H1 (cell line): ENCODE measurements at regions not wholly inside any gene's neighbourhood (a gene's known extent, or its start where the extent isn't known, plus 50 kb on each side); places are given as distances from the start of the nearest gene placed in this dataset.

Experiments used
- HDAC6 ChIP-seq: IDR thresholded peaks from one replicate; pipeline ENCODE4 v1.7.1; 2012; ENCODE audit warnings: low read depth, mild to moderate bottlenecking, inconsistent platforms, low read length, moderate library complexity
- YY1 ChIP-seq: IDR thresholded peaks from 2 replicates; pipeline ENCODE4 v1.6.1; 2011; ENCODE audit warnings: low read depth, mild to moderate bottlenecking, low read length
- TF ChIP-seq, protein P1 (sequence below): IDR thresholded peaks from 2 replicates; pipeline ENCODE4 v1.6.1; 2011; ENCODE audit warnings: low read depth, mild to moderate bottlenecking, low read length; ENCODE audit not compliant: insufficient read depth

DNA sequence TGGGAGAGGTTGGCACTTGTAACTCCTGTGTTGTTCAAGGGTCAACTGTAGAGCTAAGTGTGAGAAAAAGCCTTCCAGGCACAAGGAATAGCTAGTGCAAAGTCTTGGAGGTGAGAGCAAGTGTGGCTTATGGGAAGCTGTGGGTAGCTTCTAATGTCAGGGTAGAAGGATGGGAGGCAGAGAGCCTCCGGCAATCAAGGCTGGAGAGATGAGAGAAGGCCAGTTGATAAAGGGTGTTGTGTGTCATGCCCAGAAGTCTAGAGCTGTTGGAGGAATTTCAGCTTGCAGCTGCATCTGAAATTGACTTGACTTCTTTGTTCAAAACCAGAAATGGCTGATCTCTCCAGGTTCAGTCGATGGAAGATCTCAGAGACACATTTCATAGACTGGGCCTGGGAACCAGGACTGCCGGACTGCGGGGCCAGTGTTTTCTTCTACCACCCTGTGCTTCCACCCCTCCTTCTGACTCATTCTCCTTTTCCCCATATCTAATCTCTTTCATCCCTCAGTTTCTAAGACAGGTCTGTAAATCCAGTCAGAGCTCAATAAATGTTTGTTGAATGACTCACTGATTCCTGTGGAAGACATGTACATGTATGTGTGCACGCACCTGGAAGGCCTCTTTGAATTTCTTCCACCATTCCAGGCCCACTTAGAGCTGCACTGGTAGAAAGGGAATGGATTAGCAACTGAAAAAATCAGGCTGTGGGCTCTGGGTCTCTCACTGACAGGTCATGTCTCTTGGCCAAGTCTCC, 67.8 kb upstream of the KLF4 start (continued):
- TF ChIP-seq, protein P1, sequence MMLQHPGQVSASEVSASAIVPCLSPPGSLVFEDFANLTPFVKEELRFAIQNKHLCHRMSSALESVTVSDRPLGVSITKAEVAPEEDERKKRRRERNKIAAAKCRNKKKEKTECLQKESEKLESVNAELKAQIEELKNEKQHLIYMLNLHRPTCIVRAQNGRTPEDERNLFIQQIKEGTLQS, result no peak
- TF ChIP-seq HDAC6 (no peak), YY1 (no peak)
